Colonic mucosa (tissue), 4 donors: ENCODE measurements at regions not wholly inside any gene's neighbourhood (a gene's known extent, or its start where the extent isn't known, plus 50 kb on each side); places are given as distances from the start of the nearest gene placed in this dataset.

ENCODE experiments used
- DNase-seq: peaks from one replicate; pipeline ENCODE4 v3.0.0-alpha.2; 2020
- H3K27ac ChIP-seq: fragments of 200-600 bp; one replicate; pipeline ENCODE4 v1.8.0; 2021
- H3K27me3 ChIP-seq: fragments of 200-600 bp; one replicate; pipeline ENCODE4 v1.8.0; 2021
- H3K36me3 ChIP-seq: fragments of 200-600 bp; one replicate; pipeline ENCODE4 v1.8.0; 2021
- H3K4me1 ChIP-seq: fragments of 200-600 bp; one replicate; pipeline ENCODE4 v1.8.0; 2021; ENCODE audit warnings: mild to moderate bottlenecking
- H3K4me3 ChIP-seq: fragments of 200-600 bp; one replicate; pipeline ENCODE4 v1.8.0; 2021
- H3K9ac ChIP-seq, 2 donors: one replicate each; pipeline ENCODE4 v1.7.0; 2013; ENCODE audit warnings: control low read depth in 2 of 2, low read depth in 2 of 2, low read length in 2 of 2
- H3K9me3 ChIP-seq: fragments of 200-600 bp; one replicate; pipeline ENCODE4 v1.8.0; 2021
- intact Hi-C: fragments of 100-400 bp; cut with DNase I; formaldehyde crosslinking; loops from one replicate; pipeline ENCODE4 v1.14.1; 2022
- TF ChIP-seq, protein P1 (sequence below): fragments of 200-600 bp; IDR thresholded peaks from one replicate; pipeline ENCODE4 v1.8.0; 2022; ENCODE audit warnings: antibody characterized with exemption, mild to moderate bottlenecking
- donor health status: healthy.
- donor health status: DM: no; HTN: no; CAD: no.
- donor health status: DM: no; HTN: no; CAD: no.

DNA sequence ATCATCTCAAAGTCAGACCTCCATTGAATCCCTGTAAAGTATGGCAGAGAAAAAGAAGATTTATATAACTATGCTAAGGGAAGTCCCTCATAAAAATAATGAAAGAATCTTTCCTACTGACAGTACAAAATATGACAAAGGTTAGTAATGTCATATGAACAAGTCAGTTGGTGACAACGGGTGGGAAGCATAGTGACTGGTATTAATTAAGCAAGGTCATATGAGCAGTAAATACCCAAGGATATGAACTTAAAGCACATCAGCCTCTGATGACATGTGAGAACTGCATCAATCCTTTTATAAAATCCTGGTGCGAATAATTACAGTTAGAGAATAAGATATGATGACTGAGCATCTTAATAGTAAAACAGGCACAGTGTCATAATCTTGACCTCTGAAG lies 364.8 kb upstream of the GALNTL6 start:
- no peak for DNase-seq
- Histone ChIP-seq H3K36me3 (no peaks in the 10 kb centered on the region), H3K9me3 (no peaks in the 10 kb centered on the region), H3K27me3 (no peaks in the 10 kb centered on the region), H3K27ac (no peak overlapping the region), H3K4me3 (no peak overlapping the region), H3K9ac (no peak overlapping the region), H3K4me1 (no peaks in the 10 kb centered on the region)
- intact Hi-C loops: no loop called here
- TF ChIP-seq, protein P1, sequence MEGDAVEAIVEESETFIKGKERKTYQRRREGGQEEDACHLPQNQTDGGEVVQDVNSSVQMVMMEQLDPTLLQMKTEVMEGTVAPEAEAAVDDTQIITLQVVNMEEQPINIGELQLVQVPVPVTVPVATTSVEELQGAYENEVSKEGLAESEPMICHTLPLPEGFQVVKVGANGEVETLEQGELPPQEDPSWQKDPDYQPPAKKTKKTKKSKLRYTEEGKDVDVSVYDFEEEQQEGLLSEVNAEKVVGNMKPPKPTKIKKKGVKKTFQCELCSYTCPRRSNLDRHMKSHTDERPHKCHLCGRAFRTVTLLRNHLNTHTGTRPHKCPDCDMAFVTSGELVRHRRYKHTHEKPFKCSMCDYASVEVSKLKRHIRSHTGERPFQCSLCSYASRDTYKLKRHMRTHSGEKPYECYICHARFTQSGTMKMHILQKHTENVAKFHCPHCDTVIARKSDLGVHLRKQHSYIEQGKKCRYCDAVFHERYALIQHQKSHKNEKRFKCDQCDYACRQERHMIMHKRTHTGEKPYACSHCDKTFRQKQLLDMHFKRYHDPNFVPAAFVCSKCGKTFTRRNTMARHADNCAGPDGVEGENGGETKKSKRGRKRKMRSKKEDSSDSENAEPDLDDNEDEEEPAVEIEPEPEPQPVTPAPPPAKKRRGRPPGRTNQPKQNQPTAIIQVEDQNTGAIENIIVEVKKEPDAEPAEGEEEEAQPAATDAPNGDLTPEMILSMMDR: no peak

DNA sequence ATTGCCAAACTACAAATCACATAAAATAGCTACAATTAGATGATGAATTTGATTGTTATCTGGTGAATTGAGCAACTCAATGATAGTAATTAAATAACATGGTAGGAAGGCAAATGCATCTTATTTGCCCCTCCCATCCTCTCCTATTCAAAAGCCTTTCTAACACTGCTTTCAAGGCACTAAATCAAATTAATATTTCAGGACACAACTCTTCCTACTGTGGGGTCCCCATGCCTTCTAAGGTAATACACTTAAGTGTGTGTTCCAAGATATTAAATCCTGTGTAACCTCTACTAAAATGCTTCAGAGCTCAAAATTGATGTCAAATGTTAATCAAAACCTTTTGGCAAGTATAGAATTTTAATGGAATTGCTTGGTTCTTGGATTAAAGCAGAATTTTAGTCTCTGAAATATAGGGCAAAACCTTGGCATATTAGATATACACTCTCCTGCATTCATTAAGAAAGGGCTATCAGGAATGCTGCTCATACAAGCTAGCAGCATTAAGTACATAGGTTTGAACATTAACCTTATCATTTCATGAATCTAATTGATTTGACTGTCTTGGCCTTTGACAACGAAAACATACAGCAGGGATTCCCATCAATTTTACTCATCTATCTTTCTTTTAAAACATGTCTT lies 371.8 kb upstream of the GALNTL6 start:
- no peaks in the 10 kb centered on the region for H3K9me3 ChIP-seq
- H3K9ac ChIP-seq: no peak overlapping the region
- DNase-seq: no peak
- TF ChIP-seq, protein P1: no peak
- intact Hi-C loops: no loop called here
- no peaks in the 10 kb centered on the region for H3K27me3 ChIP-seq
- no peaks in the 10 kb centered on the region for H3K4me1 ChIP-seq
- no peak overlapping the region for H3K27ac ChIP-seq
- no peak overlapping the region for H3K4me3 ChIP-seq
- no peaks in the 10 kb centered on the region for H3K36me3 ChIP-seq

DNA sequence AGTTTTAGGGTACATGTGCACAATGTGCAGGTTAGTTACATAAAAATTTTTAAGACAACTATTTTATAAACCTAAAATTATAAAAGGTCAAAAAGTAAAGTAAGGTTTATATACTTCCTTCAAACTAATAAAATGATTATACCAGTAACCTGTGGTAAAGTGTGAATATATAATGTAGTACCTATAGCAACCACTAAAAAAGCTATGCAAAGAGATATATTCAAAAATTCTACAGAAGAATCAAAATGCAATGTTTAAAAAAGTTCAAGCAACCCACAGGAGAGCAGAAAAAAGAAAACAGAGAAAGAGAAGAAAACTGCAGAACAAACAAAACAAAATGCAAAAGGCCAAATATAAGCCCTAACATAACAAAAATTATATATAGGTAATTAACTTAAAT lies 379.5 kb upstream of the GALNTL6 start:
- Histone ChIP-seq H3K9me3 (no peaks in the 10 kb centered on the region), H3K4me3 (no peak overlapping the region), H3K27ac (no peak overlapping the region), H3K27me3 (no peaks in the 10 kb centered on the region), H3K9ac (no peak overlapping the region), H3K4me1 (no peaks in the 10 kb centered on the region), H3K36me3 (no peaks in the 10 kb centered on the region)
- DNase-seq: no peak
- TF ChIP-seq, protein P1: no peak
- intact Hi-C loops: no loop called here

DNA sequence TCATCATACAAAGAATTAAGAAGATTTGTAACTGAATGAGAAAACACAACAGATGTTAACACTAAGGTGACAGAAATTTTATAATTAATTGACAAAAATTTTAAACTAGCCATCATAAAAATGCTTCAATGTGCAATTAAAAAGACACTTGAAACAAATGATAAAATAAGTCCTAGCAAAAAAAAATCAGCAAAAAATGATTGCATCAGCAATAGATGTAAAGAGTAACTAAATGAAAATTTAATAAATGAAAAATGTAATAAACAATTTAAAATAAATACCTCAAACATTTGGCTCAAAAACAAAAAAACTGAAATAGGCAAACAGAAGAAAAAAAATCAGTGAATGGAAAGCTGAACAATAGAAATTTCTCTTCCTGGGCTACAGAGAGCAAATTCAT lies 380.7 kb upstream of the GALNTL6 start:
- no peaks in the 10 kb centered on the region for H3K9me3 ChIP-seq
- TF ChIP-seq, protein P1: no peak
- DNase-seq: no peak
- no peak overlapping the region for H3K27ac ChIP-seq
- no peak overlapping the region for H3K4me3 ChIP-seq
- no peaks in the 10 kb centered on the region for H3K36me3 ChIP-seq
- H3K27me3 ChIP-seq: no peaks in the 10 kb centered on the region
- H3K4me1 ChIP-seq: no peaks in the 10 kb centered on the region
- intact Hi-C loops: no loop called here
- H3K9ac ChIP-seq: no peak overlapping the region

DNA sequence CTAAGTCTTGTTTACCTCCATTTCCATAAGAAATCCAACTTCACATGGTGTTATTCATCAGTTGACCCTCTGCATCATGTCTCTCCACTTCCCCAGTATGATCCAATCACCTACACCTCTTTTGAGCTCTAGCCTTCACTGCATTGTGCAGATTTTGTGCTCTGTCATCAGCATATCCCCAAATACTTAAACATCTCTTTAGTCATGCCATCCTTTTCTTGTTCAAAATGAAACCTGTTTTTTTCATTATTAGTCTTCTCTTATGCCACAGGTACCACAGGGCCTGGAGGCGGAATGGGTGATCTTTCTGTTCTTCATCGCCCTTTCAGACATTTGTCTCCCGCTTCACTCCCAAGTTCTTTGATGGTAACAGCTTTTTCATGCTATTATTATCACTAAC lies 382.7 kb upstream of the GALNTL6 start:
- no peaks in the 10 kb centered on the region for H3K4me1 ChIP-seq
- no peak for DNase-seq
- intact Hi-C loops: no loop called here
- no peaks in the 10 kb centered on the region for H3K36me3 ChIP-seq
- TF ChIP-seq, protein P1: no peak
- H3K9me3 ChIP-seq: no peaks in the 10 kb centered on the region
- H3K27me3 ChIP-seq: no peaks in the 10 kb centered on the region
- no peak overlapping the region for H3K4me3 ChIP-seq
- H3K9ac ChIP-seq: no peak overlapping the region
- no peak overlapping the region for H3K27ac ChIP-seq
